HL-60 (cell line): ENCODE measurements at regions not wholly inside any gene's neighbourhood (a gene's known extent, or its start where the extent isn't known, plus 50 kb on each side); places are given as distances from the start of the nearest gene placed in this dataset.
A peak's percentile ranks its signal among the peaks of the same experiment; 100 is the strongest.
"Not testable (repeated sequence)": the region's sequence is repeated elsewhere in the genome, so short reads cannot be mapped to it uniquely, and the experiment has no call there.

Experiments
- DNase-seq, 2 experiments: peaks; one replicate each; pipeline ENCODE4 v3.0.0-alpha.2; 2010 to 2020; ENCODE audit warnings: low read depth in 1 of 2, low spot score in 1 of 2
- H3K27ac ChIP-seq: fragments of 250-450 bp; sonication (Bioruptor Pico); replicated peaks from 2 replicates; pipeline ENCODE4 v1.5.1; 2020; ENCODE audit warnings: mild to moderate bottlenecking, moderate library complexity
- H3K27me3 ChIP-seq: fragments of 250-450 bp; sonication (Bioruptor Pico); 2 replicates; pipeline ENCODE4 v1.5.1; 2021; ENCODE audit warnings: mild to moderate bottlenecking, moderate library complexity; ENCODE audit not compliant: insufficient read depth, poor library complexity, severe bottlenecking
- H3K4me3 ChIP-seq: replicated peaks from 2 replicates; pipeline ENCODE4 v1.5.1; 2011; ENCODE audit warnings: mild to moderate bottlenecking, control low read depth, low read length; ENCODE audit not compliant: insufficient read depth
- CTCF ChIP-seq: IDR thresholded peaks from one replicate; pipeline ENCODE4 v1.5.1; 2011; ENCODE audit warnings: low read length, control low read depth, inconsistent platforms; ENCODE audit not compliant: insufficient read depth
- GABPA ChIP-seq: IDR thresholded peaks from 2 replicates; pipeline ENCODE4 v1.6.1; 2012; ENCODE audit warnings: low read depth
- POLR2AphosphoS5 ChIP-seq: IDR thresholded peaks from 2 replicates; pipeline ENCODE4 v1.6.1; 2012; ENCODE audit warnings: low read depth
- SPI1 ChIP-seq: IDR thresholded peaks from 2 replicates; pipeline ENCODE4 v1.6.1; 2012; ENCODE audit warnings: low read depth, mild to moderate bottlenecking, borderline replicate concordance
- TF ChIP-seq, protein P1 (sequence below): IDR thresholded peaks from 2 replicates; pipeline ENCODE4 v1.6.1; 2012; ENCODE audit warnings: low read depth; ENCODE audit not compliant: insufficient replicate concordance

DNA sequence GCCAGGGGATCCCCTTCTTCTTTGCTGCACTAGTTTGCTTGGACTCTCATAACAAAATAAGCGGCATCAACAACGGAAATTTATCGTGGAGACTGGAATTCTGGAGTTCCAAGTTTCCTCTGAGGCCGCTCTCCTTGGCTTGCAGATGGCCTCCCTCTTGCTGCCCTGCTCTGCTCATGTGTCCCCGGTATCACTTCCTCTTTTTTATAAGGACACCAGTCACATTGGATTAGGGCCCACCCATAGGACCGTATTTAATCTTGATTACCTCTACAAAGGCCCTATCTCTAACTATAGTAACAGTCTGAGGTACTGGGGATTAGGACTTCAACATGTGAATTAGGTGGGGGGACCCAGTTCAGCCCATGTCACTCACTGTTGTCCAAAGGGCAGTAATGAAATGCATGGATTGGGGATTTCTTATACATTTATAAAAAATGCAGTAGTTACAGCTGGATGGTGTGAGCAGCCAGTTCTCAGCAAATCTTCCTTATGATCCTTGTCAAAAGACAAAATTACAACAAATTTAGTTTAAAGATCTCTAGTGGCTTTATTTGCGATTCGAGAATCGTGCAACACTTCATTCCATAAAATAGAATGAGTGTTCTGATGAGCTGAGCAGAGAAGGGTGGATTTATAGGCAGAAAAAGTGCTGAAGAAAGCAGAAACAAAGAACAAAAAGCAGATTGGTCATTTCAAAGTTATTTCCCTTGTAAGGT, 59.3 kb upstream of the AKAP12 start:
- TF ChIP-seq SPI1, result peak; percentile 81; the same call in 1 of the 2 replicates
- TF ChIP-seq CTCF, result no peak
- DNase-seq, result no peak

DNA sequence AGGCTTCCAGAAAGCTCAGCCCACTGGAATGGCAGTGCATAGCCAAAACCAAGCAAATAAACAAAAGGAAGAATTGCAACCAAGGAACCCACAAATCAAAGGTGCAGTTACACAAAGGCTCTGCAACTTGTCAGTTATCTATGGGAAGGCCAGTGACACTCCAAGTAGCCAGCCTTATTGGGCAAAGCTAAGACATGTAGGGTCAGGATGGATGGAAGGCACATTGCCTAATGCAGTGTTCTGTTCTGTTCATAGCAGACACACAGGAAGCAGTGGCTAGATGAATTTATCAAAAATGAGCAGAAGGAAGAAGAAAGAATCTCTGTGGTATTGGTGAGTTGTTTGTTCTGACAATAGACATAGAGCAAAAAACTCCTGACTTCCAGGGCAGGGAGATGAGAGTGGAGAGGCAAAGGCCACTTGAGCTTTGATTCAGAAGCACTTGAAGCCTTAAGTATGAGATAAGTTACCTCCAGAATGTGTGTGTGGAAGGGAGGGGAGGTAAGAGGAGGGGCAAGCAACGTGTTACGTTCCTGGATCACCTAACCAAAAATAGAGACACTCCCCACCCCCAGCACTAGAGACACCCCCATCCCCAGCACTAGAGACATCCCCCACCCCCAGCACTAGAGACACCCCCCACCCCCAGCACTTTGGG, 57.9 kb upstream of the AKAP12 start:
- no peak for TF ChIP-seq CTCF
- no peak for TF ChIP-seq GABPA
- no peak for TF ChIP-seq SPI1
- TF ChIP-seq, protein P1, sequence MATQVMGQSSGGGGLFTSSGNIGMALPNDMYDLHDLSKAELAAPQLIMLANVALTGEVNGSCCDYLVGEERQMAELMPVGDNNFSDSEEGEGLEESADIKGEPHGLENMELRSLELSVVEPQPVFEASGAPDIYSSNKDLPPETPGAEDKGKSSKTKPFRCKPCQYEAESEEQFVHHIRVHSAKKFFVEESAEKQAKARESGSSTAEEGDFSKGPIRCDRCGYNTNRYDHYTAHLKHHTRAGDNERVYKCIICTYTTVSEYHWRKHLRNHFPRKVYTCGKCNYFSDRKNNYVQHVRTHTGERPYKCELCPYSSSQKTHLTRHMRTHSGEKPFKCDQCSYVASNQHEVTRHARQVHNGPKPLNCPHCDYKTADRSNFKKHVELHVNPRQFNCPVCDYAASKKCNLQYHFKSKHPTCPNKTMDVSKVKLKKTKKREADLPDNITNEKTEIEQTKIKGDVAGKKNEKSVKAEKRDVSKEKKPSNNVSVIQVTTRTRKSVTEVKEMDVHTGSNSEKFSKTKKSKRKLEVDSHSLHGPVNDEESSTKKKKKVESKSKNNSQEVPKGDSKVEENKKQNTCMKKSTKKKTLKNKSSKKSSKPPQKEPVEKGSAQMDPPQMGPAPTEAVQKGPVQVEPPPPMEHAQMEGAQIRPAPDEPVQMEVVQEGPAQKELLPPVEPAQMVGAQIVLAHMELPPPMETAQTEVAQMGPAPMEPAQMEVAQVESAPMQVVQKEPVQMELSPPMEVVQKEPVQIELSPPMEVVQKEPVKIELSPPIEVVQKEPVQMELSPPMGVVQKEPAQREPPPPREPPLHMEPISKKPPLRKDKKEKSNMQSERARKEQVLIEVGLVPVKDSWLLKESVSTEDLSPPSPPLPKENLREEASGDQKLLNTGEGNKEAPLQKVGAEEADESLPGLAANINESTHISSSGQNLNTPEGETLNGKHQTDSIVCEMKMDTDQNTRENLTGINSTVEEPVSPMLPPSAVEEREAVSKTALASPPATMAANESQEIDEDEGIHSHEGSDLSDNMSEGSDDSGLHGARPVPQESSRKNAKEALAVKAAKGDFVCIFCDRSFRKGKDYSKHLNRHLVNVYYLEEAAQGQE, result no peak
- no peak for TF ChIP-seq POLR2AphosphoS5
- Histone ChIP-seq H3K4me3 (no peak overlapping the region), H3K27ac (no peak overlapping the region), H3K27me3 (no peaks in the 10 kb centered on the region)
- DNase-seq, result no peak

More for the DNA sequence above, 59.3 kb upstream of the AKAP12 start:
- Histone ChIP-seq H3K4me3 (no peak overlapping the region), H3K27ac (no peak overlapping the region), H3K27me3 (no peaks in the 10 kb centered on the region)

- H3K27ac ChIP-seq, DNase-seq, H3K27me3 ChIP-seq, H3K4me3 ChIP-seq: not testable (repeated sequence)
Measured at GRCh38 chr6:151182958-151183357, 56.8 kb upstream of the AKAP12 start.

- H3K27me3 ChIP-seq, result no peaks in the 10 kb centered on the region
- H3K27ac ChIP-seq, result no peak overlapping the region
- no peak for TF ChIP-seq POLR2AphosphoS5
- no peak for TF ChIP-seq SPI1
- no peak for TF ChIP-seq CTCF
- DNase-seq, result no peak
- H3K4me3 ChIP-seq, result no peak overlapping the region
Measured at GRCh38 chr6:151185148-151185547, 54.6 kb upstream of the AKAP12 start.

- no peak for DNase-seq
- Histone ChIP-seq H3K4me3 (no peak overlapping the region), H3K27me3 (no peaks in the 10 kb centered on the region), H3K27ac (no peak overlapping the region)
- TF ChIP-seq SPI1 (no peak), POLR2AphosphoS5 (no peak), GABPA (no peak), CTCF (no peak)
- TF ChIP-seq, protein P1, result no peak
Measured at GRCh38 chr6:151186306-151186705, 53.5 kb upstream of the AKAP12 start.
